Activated CD4-positive, CD25-positive, alpha-beta regulatory T cell treated with anti-CD3 and anti-CD28 coated beads, Interleukin-2, amount 50 U/mL, for 16 hours (primary cell): ENCODE measurements at regions not wholly inside any gene's neighbourhood (a gene's known extent, or its start where the extent isn't known, plus 50 kb on each side); places are given as distances from the start of the nearest gene placed in this dataset.

ENCODE experiments used
- DNase-seq: peaks from one replicate; pipeline ENCODE4 v3.0.0-alpha.2; 2020; ENCODE audit warnings: low read depth, low spot score

- DNase-seq: no peak
Observed at GRCh38 chr5:52409835-52410234, 377.9 kb upstream of the ITGA1 start.

GRCh38 chr5:52419357-52419756, 368.4 kb upstream of the ITGA1 start:
- DNase-seq: no peak

- no peak for DNase-seq
Observed at GRCh38 chr5:52427615-52428014, 360.1 kb upstream of the ITGA1 start.

- no peak for DNase-seq
Observed at GRCh38 chr5:52428977-52429489, 358.7 kb upstream of the ITGA1 start.

GRCh38 chr5:52441768-52442167, 345.9 kb upstream of the ITGA1 start:
- DNase-seq: no peak

DNA sequence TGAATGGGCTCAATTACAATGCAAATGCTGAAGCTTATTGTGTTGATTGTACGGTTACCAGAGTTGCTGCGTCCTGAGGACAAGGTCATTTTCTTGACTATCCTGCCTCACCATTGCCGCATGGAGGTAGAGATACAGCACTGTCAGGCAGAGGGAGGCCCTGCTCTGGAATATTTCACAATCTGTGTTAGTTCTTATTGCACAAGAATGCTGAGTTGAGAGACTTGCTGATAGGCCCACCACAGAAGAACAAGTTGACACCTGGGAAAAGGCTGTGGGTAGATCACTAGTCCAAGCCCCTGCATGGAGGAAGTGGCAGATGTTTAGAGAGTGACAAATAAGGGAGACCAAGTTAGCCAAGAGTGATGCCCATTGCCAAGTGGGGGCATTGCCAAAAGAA, 344.5 kb upstream of the ITGA1 start:
- no peak for DNase-seq

DNA sequence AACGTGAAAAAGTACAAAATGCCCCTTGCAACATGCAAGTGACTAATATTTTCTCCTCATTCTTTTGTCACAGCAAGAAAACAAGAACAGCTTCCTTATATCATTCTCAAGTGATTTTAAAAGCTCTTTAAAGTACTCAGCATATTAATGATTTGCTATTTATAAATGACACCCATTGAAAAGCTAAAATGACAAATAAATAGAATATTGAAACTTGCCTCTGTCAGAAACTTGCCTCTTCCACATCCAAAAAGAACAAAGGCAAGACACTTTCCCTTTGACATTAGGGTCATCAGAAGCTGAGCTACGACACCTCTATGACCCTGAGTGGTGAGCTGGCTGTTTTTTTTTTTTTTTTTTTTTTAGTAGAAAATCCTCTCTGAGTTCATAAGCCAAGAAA, 339.6 kb upstream of the ITGA1 start:
- DNase-seq: no peak

GRCh38 chr5:52449516-52449915, 338.2 kb upstream of the ITGA1 start:
- no peak for DNase-seq

DNA sequence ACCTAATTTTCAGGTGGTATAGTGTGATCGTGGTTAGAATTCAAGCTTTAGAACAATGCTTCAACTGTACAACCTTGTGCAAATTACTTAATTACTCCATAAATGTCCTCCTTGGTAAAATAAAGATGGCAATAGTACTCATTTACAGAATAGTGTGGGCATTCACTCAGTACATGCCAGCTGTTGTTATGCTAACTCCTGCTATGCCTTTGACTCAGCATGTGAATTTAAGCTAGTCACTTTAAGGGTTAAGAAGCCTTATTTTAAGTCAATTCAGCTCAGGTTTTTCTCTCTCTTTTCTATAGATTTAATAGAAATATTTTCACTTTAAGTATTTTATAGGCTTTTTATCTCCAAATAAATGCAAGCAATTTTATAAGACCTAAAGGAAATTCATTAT, 335.6 kb upstream of the ITGA1 start:
- no peak for DNase-seq

DNA sequence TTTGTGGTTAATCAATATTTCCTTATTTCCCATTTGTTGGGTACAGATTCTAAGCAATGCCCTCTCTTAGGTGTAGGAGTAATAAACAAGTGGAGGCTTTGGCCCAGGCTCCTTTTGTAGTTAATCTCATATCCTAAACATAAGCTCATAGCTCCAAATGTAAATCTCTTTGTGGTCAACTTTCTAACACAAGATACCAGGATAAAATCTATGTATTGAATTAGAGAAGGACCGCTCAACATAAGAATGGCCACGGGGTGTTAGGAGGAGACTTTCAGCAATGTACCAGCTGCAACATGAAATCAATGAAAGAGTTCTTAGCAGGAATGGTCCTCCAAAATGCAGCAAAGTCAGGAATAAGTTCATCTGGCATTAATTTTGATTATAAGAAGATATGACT, 334.5 kb upstream of the ITGA1 start:
- DNase-seq: no peak

GRCh38 chr5:52455920-52456319, 331.8 kb upstream of the ITGA1 start:
- no peak for DNase-seq

DNA sequence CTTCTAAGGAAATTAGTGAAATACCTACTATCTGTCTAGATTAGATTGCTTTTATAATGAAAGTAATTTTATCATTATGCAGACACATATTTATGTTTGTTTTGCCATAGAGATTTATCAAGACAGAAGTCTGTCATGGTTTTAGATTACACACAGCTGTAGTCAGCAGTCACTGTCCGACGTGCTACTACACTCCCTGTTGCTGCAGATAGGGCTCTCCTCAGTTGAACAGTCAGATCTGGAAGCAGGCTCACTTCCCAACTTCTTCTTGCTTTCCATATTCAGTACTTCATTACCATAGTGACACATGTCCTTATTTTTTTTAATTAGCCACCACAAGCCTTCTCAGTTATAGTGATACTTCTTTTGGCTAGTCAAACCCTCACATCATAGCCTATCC, 329.9 kb upstream of the ITGA1 start:
- DNase-seq: no peak

DNA sequence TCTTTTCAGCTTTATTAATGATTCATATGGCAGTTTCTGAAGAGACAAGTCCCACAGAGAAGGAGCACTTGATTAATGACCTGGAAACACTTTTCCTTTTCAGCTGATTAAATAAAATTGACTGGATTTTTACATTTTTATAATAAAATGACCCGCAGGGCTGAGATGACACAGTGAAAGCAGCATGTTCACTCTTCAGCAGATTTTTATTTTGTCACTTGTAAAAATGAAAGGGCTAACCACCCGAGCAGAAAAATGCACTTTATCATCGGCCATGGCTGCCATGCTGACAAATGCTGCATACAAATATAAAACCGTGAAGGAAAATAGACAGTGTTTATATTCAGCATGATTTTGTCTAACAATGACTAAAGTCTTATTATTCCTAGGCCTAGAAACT, 321.6 kb upstream of the ITGA1 start:
- no peak for DNase-seq

DNA sequence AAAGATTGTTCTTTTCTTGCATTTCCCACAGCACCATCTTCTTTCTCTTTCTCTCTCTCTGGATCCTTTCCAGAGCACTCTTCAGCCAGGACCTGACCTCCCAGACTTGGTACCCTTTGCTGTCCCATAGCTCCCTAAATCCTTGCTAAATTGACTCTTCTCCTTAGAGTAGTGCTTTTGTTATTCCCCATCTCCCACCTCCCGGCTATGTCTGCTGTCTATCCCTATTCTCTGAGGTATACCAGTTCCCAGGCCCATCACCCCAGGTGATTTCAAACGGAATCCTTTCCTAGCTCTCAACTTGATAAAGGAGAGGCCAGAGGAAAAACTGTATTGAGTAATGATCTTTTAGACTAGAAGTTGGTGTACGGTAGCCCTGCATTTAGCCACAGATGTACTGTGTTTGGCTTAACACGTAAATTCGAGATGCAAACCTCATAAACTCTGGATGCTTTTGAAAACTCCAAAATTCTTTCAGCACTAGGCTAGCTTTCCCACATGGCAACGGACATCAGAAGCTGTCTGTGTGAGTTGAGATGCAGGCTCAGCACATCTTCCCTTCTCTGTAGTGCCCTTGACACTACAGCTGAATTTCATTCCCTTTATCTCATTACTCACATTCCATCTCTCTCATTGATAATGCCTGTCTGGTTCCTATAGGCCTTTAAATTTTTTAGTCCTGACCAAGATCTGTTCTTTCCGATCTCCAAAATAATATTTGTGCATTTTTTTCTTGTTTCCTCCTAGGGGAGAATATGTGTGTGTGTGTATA, 320.8 kb upstream of the ITGA1 start:
- DNase-seq: no peak

GRCh38 chr5:52468976-52469375, 318.7 kb upstream of the ITGA1 start:
- DNase-seq: no peak

- no peak for DNase-seq
Observed at GRCh38 chr5:52469420-52469819, 318.3 kb upstream of the ITGA1 start.

DNA sequence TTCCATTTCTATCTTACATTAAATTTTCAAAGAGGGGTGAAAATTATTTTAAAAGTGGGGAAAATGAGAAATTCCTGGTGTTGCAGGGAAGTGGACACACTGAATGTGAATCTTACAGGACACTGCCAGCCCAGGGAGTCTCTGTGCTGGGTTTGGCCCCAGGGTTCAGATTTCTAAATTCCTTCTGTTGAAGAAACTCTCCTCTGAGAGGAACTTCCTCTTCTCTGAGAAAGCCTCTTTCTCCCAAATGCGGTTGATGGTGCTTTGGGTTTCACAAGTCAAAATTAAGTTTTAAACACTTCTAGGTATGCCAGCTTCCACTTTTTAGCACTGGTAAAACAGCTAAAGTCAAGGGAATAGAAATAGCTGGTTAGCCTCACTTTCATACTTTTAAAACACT, 317.9 kb upstream of the ITGA1 start:
- no peak for DNase-seq

GRCh38 chr5:52476346-52476745, 311.4 kb upstream of the ITGA1 start:
- DNase-seq: no peak

DNA sequence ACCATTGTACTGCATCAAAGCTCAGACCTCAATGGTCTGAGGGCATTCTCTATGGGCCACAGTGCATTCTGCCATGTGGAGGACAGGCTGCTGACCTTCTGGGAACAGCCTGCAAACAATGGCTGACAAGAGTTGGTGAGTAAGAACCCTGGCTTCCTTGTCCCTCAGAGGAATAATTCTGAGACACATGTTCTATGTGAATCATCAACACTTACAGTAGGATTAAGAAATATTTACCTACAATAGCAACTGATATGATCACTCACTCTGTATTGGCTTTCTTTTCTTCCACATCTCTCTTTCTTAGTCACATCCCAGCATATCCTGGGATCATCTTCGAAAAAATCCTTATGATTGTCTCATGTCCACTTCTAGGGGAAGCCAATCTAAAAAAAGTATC, 306.5 kb upstream of the ITGA1 start:
- no peak for DNase-seq

DNA sequence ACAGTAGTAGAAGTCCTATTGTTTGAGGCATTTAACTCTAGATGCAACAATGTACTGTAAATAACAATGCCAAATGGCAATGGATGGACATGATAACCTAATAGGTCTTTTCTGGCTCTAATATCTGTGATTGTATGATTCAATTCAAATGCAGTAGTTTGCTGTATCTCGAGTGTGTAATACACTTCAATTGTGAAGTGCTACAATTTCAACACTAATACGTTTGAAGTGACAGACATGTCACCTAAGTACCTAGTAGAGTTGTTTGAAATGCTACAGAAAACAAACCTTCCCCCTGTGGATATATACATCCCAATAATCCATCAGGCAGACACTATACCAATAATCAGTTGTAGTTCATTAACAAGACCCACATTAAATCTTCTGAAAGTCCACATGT, 305.9 kb upstream of the ITGA1 start:
- DNase-seq: no peak

DNA sequence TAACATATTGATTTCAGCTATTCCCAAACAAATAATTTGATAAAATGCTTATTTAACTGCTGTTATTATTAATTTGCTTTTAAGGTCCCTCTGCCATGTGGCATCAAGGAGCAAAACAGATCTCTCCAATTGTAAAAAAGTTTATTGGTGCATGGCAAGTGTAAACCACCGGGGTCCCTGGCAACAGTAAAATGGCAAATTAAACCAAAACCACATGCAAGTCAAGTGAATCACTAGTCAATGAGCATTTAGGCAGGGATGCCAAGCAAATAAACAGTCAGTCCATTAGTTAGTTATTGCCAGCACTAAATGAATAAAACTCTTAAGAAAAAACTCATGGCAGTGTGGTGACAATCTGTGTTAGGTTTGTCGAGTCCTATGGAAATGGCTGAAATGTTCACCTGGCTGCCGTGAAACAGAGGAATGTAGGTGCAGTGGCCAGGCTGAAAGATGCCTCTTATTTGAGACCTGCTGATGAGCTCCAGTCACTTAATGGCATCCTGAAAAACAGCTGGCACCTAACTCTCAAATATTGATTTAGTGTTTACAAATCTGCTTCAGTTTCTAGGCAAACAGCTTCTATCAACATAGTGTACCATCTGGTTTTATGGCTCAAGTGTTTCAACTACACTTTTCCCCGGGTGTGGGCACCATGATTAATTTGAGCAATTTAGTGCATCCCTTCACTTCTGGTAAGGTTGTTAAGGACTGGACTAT, 296.5 kb upstream of the ITGA1 start:
- no peak for DNase-seq

- no peak for DNase-seq
Observed at GRCh38 chr5:52491818-52492217, 295.9 kb upstream of the ITGA1 start.

DNA sequence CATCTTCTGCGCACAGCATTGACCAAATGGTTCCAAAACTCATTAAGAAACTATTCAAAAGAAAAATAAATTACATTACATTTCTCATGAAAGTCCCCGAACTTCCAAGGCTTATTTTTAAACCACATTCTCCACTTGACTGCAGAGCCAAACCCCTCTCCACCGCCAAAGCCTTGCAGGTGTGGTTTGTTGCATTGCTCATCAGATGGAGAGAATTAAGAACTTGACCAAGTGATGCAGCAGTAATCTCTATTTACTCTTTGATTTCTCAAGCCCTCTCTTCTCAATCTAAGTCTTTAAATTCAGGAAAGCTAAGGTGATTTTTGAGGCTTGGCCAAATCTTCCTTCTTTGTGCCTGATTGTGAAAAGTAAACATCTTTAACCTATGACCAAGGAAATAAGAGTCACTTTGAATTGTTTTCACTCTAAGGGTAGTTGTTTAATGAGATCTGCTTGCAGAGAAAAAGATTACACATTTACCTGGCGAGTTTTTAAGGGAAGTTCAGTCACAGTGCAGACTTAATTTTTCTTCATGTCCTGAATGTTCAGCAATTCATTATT, 290.5 kb upstream of the ITGA1 start:
- no peak for DNase-seq
